B cell (primary cell): ENCODE measurements at regions not wholly inside any gene's neighbourhood (a gene's known extent, or its start where the extent isn't known, plus 50 kb on each side); places are given as distances from the start of the nearest gene placed in this dataset.
"Not testable (repeated sequence)": the region's sequence is repeated elsewhere in the genome, so short reads cannot be mapped to it uniquely, and the experiment has no call there.

ENCODE experiments used
- EZH2 ChIP-seq: IDR thresholded peaks from 2 replicates; pipeline ENCODE4 v1.6.1; 2012; ENCODE audit warnings: borderline replicate concordance, low read depth, mild to moderate bottlenecking, moderate library complexity, low read length; ENCODE audit not compliant: insufficient read depth, poor library complexity, severe bottlenecking
- TF ChIP-seq, protein P1 (sequence below): fragments of 200-600 bp; IDR thresholded peaks from one replicate; pipeline ENCODE4 v1.8.0; 2022; ENCODE audit warnings: antibody characterized with exemption, mild to moderate bottlenecking

DNA sequence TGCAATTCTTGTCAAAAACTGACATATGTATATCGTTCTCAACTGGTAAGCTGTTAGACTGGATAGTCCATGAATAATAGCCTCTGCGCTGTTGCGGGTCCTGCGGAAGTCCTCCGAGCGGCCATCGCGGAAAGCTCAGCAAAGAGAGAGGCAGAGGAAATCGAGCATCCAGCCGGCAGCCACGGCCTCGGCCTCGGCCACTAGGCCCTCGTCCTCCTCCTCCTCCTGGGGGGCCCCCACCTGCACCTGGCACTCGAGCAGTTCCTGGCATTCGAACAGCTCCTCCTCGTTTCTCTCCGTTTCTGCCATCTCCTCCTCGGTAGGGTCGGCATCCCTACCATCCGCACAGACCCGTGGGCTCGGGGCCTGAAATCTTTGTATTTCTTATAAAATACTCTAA, 111.2 kb upstream of the CYLC1 start:
- TF ChIP-seq EZH2 = not testable (repeated sequence)
- TF ChIP-seq, protein P1, sequence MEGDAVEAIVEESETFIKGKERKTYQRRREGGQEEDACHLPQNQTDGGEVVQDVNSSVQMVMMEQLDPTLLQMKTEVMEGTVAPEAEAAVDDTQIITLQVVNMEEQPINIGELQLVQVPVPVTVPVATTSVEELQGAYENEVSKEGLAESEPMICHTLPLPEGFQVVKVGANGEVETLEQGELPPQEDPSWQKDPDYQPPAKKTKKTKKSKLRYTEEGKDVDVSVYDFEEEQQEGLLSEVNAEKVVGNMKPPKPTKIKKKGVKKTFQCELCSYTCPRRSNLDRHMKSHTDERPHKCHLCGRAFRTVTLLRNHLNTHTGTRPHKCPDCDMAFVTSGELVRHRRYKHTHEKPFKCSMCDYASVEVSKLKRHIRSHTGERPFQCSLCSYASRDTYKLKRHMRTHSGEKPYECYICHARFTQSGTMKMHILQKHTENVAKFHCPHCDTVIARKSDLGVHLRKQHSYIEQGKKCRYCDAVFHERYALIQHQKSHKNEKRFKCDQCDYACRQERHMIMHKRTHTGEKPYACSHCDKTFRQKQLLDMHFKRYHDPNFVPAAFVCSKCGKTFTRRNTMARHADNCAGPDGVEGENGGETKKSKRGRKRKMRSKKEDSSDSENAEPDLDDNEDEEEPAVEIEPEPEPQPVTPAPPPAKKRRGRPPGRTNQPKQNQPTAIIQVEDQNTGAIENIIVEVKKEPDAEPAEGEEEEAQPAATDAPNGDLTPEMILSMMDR = not testable (repeated sequence)
